OCI-LY3 (cell line): ENCODE measurements at regions not wholly inside any gene's neighbourhood (a gene's known extent, or its start where the extent isn't known, plus 50 kb on each side); places are given as distances from the start of the nearest gene placed in this dataset.

Experiments
- H2AFZ ChIP-seq: fragments of 200-600, 300-600 bp; shearing (Covaris generic); 2 replicates; pipeline ENCODE4 v1.6.0; 2014; ENCODE audit warnings: antibody characterized with exemption, low read depth, low read length
- H3K27ac ChIP-seq: fragments of 200-600, 300-600 bp; sonication (generic); 2 replicates; pipeline ENCODE4 v1.5.1; 2014; ENCODE audit warnings: mild to moderate bottlenecking, low read length, moderate library complexity, mixed read lengths
- H3K27me3 ChIP-seq: fragments of 200-600, 300-600 bp; sonication (generic); 2 replicates; pipeline ENCODE4 v1.6.1; 2014; ENCODE audit warnings: low read depth, low read length, mixed read lengths
- H3K36me3 ChIP-seq: fragments of 200-600, 300-600 bp; sonication (generic); replicated peaks from 2 replicates; pipeline ENCODE3; 2014; ENCODE audit warnings: low read depth, low read length, mixed read lengths
- H3K4me1 ChIP-seq: fragments of 300-600, 200-600 bp; sonication (generic); 2 replicates; pipeline ENCODE4 v1.6.1; 2014; ENCODE audit warnings: low read length, mixed read lengths
- H3K4me2 ChIP-seq: fragments of 200-600, 300-600 bp; sonication (generic); 2 replicates; pipeline ENCODE4 v1.6.1; 2014; ENCODE audit warnings: low read length, mixed read lengths
- H3K4me3 ChIP-seq: fragments of 300-600, 200-600 bp; sonication (generic); 2 replicates; pipeline ENCODE4 v1.5.1; 2014; ENCODE audit warnings: antibody characterized with exemption, mild to moderate bottlenecking, low read length, moderate library complexity
- H3K79me2 ChIP-seq: fragments of 300-600, 200-600 bp; shearing (Covaris generic); 2 replicates; pipeline ENCODE4 v1.6.1; 2014; ENCODE audit warnings: mild to moderate bottlenecking, low read length, mixed read lengths
- H3K9ac ChIP-seq: fragments of 300-600, 200-600 bp; shearing (Covaris generic); 2 replicates; pipeline ENCODE4 v1.6.0; 2014; ENCODE audit warnings: mild to moderate bottlenecking, low read length, moderate library complexity
- H3K9me3 ChIP-seq: fragments of 200-600, 300-600 bp; shearing (Covaris generic); 2 replicates; pipeline ENCODE4 v1.6.1; 2014; ENCODE audit warnings: low read length, mixed read lengths; ENCODE audit not compliant: insufficient read depth
- H4K20me1 ChIP-seq: fragments of 200-600, 300-600 bp; sonication (generic); 2 replicates; pipeline ENCODE4 v1.6.1; 2016; ENCODE audit warnings: low read length, mixed read lengths; ENCODE audit not compliant: insufficient read depth
- EZH2phosphoT487 ChIP-seq: fragments of 200-600 bp; shearing (Covaris generic); IDR thresholded peaks from 2 replicates; pipeline ENCODE4 v1.6.1; 2018; ENCODE audit warnings: antibody characterized with exemption, mixed run types, low read depth
- TF ChIP-seq, protein P1 (sequence below): fragments of 200-600, 300-600 bp; sonication (generic); IDR thresholded peaks from 2 replicates; pipeline ENCODE4 v1.5.1; 2014; ENCODE audit warnings: antibody characterized with exemption, low read length, low read depth

DNA sequence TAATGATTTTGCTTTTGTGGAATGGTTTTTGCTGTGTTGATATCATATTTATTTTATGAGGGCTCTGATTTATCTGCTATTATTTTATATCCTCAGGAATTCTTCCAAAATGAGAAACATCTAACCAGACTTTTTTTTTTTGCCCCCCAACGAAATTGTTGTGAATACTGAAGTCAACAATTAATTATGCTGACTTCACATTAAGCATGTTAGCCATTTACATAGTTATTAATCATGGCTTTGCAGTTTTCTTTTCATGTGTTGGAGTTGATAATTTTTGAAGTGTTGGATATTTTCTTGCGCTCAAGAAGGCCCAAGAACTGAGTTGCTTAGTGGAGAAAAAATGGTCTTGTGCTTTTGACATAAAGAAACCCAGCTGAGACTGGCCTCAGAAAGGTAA, 246.6 kb upstream of the CRY1 start:
- H3K4me2 ChIP-seq: no peak overlapping the region

GRCh38 chr12:107340898-107341297, 247.5 kb upstream of the CRY1 start:
- no peak overlapping the region for H3K4me2 ChIP-seq

More for the DNA sequence above, 246.6 kb upstream of the CRY1 start:
- no peak overlapping the region for H2AFZ ChIP-seq
- H3K27me3 ChIP-seq: peaks cover 26% of the 10 kb centered on the region
- no peaks in the 10 kb centered on the region for H3K4me1 ChIP-seq
- no peak overlapping the region for H3K9ac ChIP-seq
- no peak overlapping the region for H3K4me3 ChIP-seq
- no peaks in the 10 kb centered on the region for H4K20me1 ChIP-seq
- H3K36me3 ChIP-seq: no peaks in the 10 kb centered on the region
- H3K9me3 ChIP-seq: no peaks in the 10 kb centered on the region
- no peaks in the 10 kb centered on the region for H3K79me2 ChIP-seq
- H3K27ac ChIP-seq: no peak overlapping the region
- no peak for TF ChIP-seq EZH2phosphoT487
- TF ChIP-seq, protein P1, sequence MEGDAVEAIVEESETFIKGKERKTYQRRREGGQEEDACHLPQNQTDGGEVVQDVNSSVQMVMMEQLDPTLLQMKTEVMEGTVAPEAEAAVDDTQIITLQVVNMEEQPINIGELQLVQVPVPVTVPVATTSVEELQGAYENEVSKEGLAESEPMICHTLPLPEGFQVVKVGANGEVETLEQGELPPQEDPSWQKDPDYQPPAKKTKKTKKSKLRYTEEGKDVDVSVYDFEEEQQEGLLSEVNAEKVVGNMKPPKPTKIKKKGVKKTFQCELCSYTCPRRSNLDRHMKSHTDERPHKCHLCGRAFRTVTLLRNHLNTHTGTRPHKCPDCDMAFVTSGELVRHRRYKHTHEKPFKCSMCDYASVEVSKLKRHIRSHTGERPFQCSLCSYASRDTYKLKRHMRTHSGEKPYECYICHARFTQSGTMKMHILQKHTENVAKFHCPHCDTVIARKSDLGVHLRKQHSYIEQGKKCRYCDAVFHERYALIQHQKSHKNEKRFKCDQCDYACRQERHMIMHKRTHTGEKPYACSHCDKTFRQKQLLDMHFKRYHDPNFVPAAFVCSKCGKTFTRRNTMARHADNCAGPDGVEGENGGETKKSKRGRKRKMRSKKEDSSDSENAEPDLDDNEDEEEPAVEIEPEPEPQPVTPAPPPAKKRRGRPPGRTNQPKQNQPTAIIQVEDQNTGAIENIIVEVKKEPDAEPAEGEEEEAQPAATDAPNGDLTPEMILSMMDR: no peak

DNA sequence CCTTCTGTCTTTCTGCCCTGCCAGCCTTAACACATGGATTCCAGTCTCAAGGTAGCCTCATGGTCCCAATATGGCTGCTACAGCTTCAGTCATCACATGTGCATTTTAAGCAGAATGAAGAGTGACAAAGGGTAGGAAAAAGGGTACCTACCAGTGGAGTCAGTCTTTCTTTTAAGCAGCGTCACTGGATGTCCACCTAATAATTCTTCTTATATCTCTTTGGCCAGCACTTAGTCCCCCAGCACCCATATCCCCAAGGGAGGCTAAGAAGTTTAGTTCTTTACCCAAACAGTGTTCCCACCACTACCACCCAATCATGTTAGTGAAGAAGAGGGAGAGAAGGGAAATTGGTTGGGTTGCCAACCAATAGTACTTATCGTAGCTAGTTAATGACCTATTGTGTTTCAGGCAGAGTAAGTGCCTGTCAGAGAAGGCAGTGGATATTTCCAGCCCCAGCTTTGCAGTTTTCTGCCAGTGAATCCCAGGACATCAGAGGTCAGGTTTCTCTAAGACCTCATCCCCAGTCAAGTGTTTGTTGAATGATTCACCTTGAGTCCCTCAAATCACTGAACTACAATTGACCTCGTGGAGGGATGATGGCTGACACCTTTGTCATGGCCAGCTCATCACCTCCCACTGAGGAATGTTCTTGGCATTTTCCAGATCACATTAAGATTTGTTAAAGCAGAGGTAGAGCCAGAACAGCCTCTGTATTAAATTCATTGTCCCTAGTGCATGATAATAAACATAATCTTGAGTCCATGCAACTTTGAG, 250.9 kb upstream of the CRY1 start:
- no peak overlapping the region for H3K27ac ChIP-seq

More at GRCh38 chr12:107340898-107341297, 247.5 kb upstream of the CRY1 start:
- TF ChIP-seq, protein P1: no peak
- no peak for TF ChIP-seq EZH2phosphoT487
- Histone ChIP-seq H3K4me3 (no peak overlapping the region), H3K27me3 (peaks cover 26% of the 10 kb centered on the region), H4K20me1 (no peaks in the 10 kb centered on the region), H2AFZ (no peak overlapping the region), H3K27ac (no peak overlapping the region), H3K79me2 (no peaks in the 10 kb centered on the region), H3K36me3 (no peaks in the 10 kb centered on the region), H3K4me1 (no peaks in the 10 kb centered on the region), H3K9ac (no peak overlapping the region), H3K9me3 (no peaks in the 10 kb centered on the region)

GRCh38 chr12:107347261-107347660, 253.9 kb upstream of the CRY1 start:
- no peak overlapping the region for H3K4me3 ChIP-seq
- TF ChIP-seq, protein P1: no peak
- no peak for TF ChIP-seq EZH2phosphoT487
- no peaks in the 10 kb centered on the region for H3K4me1 ChIP-seq
- no peak overlapping the region for H2AFZ ChIP-seq
- no peaks in the 10 kb centered on the region for H4K20me1 ChIP-seq
- no peak overlapping the region for H3K4me2 ChIP-seq
- no peaks in the 10 kb centered on the region for H3K79me2 ChIP-seq
- H3K27me3 ChIP-seq: peaks cover 21% of the 10 kb centered on the region
- no peak overlapping the region for H3K27ac ChIP-seq
- H3K9ac ChIP-seq: no peak overlapping the region
- no peaks in the 10 kb centered on the region for H3K9me3 ChIP-seq
- no peaks in the 10 kb centered on the region for H3K36me3 ChIP-seq

More for the DNA sequence above, 250.9 kb upstream of the CRY1 start:
- Histone ChIP-seq H3K9ac (no peak overlapping the region), H3K36me3 (no peaks in the 10 kb centered on the region), H3K4me3 (no peak overlapping the region), H3K79me2 (no peaks in the 10 kb centered on the region), H3K4me1 (no peaks in the 10 kb centered on the region), H3K9me3 (no peaks in the 10 kb centered on the region), H4K20me1 (no peaks in the 10 kb centered on the region), H2AFZ (no peak overlapping the region), H3K4me2 (no peak overlapping the region), H3K27me3 (peaks cover 18% of the 10 kb centered on the region; the same call in 1 of the 2 replicates)
- no peak for TF ChIP-seq EZH2phosphoT487
- TF ChIP-seq, protein P1: no peak
